H9 (cell line): ENCODE measurements at regions not wholly inside any gene's neighbourhood (a gene's known extent, or its start where the extent isn't known, plus 50 kb on each side); places are given as distances from the start of the nearest gene placed in this dataset.

Experiments
- DNase-seq: peaks from one replicate; pipeline ENCODE4 v3.0.0-alpha.2; 2017
- H2AFZ ChIP-seq: one replicate; pipeline ENCODE4 v1.6.1; 2013; ENCODE audit warnings: mild to moderate bottlenecking, low read length, control low read depth, moderate library complexity
- H2AK5ac ChIP-seq: 2 replicates; pipeline ENCODE4 v1.6.1; 2013; ENCODE audit warnings: low read length, control low read depth, mixed read lengths; ENCODE audit not compliant: insufficient read length
- H2BK120ac ChIP-seq: one replicate; pipeline ENCODE4 v1.6.1; 2013; ENCODE audit warnings: low read depth, mild to moderate bottlenecking, low read length, control low read depth, inconsistent platforms; ENCODE audit not compliant: poor library complexity, severe bottlenecking
- H2BK12ac ChIP-seq: 2 replicates; pipeline ENCODE4 v1.6.1; 2013; ENCODE audit warnings: low read length, control low read depth, mixed read lengths, low read depth; ENCODE audit not compliant: insufficient read length
- H2BK15ac ChIP-seq: 2 replicates; pipeline ENCODE4 v1.6.1; 2013; ENCODE audit warnings: low read depth, low read length, control low read depth
- H2BK20ac ChIP-seq: one replicate; pipeline ENCODE4 v1.6.1; 2013; ENCODE audit warnings: low read depth, mild to moderate bottlenecking, low read length, control low read depth, inconsistent platforms; ENCODE audit not compliant: poor library complexity, severe bottlenecking
- H2BK5ac ChIP-seq: 2 replicates; pipeline ENCODE4 v1.6.1; 2013; ENCODE audit warnings: low read length, control low read depth, mixed read lengths; ENCODE audit not compliant: insufficient read length
- H3K14ac ChIP-seq: 2 replicates; pipeline ENCODE4 v1.6.1; 2013; ENCODE audit warnings: low read length, control low read depth; ENCODE audit not compliant: insufficient read depth
- H3K18ac ChIP-seq: 2 replicates; pipeline ENCODE4 v1.6.1; 2013; ENCODE audit warnings: low read depth, mild to moderate bottlenecking, mixed read lengths, low read length, control low read depth; ENCODE audit not compliant: insufficient read length
- H3K23ac ChIP-seq: 2 replicates; pipeline ENCODE4 v1.6.1; 2013; ENCODE audit warnings: low read length, control low read depth, mixed read lengths, low read depth; ENCODE audit not compliant: insufficient read length
- H3K23me2 ChIP-seq: 2 replicates; pipeline ENCODE4 v1.6.1; 2013; ENCODE audit warnings: low read depth, mild to moderate bottlenecking, mixed read lengths, low read length, control low read depth; ENCODE audit not compliant: insufficient read length, poor library complexity, severe bottlenecking
- H3K27ac ChIP-seq: 2 replicates; pipeline ENCODE4 v1.5.1; 2013; ENCODE audit warnings: low read length, control low read depth, mixed read lengths, low read depth; ENCODE audit not compliant: insufficient read length
- H3K27me3 ChIP-seq: 2 replicates; pipeline ENCODE4 v1.6.1; 2013; ENCODE audit warnings: low read length, control low read depth, inconsistent platforms; ENCODE audit not compliant: insufficient read depth
- H3K4ac ChIP-seq: 2 replicates; pipeline ENCODE4 v1.6.1; 2013; ENCODE audit warnings: low read depth, mild to moderate bottlenecking, control low read depth, inconsistent platforms, low read length, moderate library complexity
- H3K4me1 ChIP-seq: 2 replicates; pipeline ENCODE4 v1.6.1; 2013; ENCODE audit warnings: low read length, control low read depth, inconsistent platforms; ENCODE audit not compliant: insufficient read depth
- H3K4me2 ChIP-seq: 2 replicates; pipeline ENCODE4 v1.6.1; 2013; ENCODE audit warnings: low read length, control low read depth, mixed read lengths; ENCODE audit not compliant: insufficient read length, insufficient read depth
- H3K56ac ChIP-seq: 2 replicates; pipeline ENCODE4 v1.6.1; 2013; ENCODE audit warnings: low read depth, mild to moderate bottlenecking, mixed read lengths, low read length, control low read depth; ENCODE audit not compliant: insufficient read length
- H3K79me1 ChIP-seq: 2 replicates; pipeline ENCODE4 v1.6.1; 2013; ENCODE audit warnings: low read depth, mild to moderate bottlenecking, moderate library complexity, low read length, control low read depth, inconsistent platforms; ENCODE audit not compliant: insufficient read depth, poor library complexity, severe bottlenecking
- H3K79me2 ChIP-seq: 2 replicates; pipeline ENCODE4 v1.6.1; 2013; ENCODE audit warnings: low read length, control low read depth, inconsistent platforms; ENCODE audit not compliant: insufficient read depth
- H3K9ac ChIP-seq: 2 replicates; pipeline ENCODE4 v1.6.1; 2013; ENCODE audit warnings: low read length, control low read depth, mixed read lengths; ENCODE audit not compliant: insufficient read length; ENCODE audit errors: extremely low read depth
- H3K9me3 ChIP-seq: one replicate; pipeline ENCODE4 v1.6.1; 2013; ENCODE audit warnings: low read depth, low read length, inconsistent platforms; ENCODE audit not compliant: control insufficient read depth
- H3T11ph ChIP-seq: one replicate; pipeline ENCODE4 v1.6.1; 2013; ENCODE audit warnings: mild to moderate bottlenecking, low read length, control low read depth, inconsistent platforms
- H4K20me1 ChIP-seq: one replicate; pipeline ENCODE4 v1.6.1; 2013; ENCODE audit not compliant: control insufficient read depth, insufficient read length, insufficient read depth
- H4K5ac ChIP-seq: 2 replicates; pipeline ENCODE4 v1.6.1; 2013; ENCODE audit warnings: low read depth, mild to moderate bottlenecking, mixed read lengths, low read length, control low read depth; ENCODE audit not compliant: insufficient read length
- H4K8ac ChIP-seq: replicated peaks from 2 replicates; pipeline ENCODE4 v1.6.1; 2013; ENCODE audit warnings: low read length, control low read depth, mixed read lengths, low read depth; ENCODE audit not compliant: insufficient read length
- H4K91ac ChIP-seq: 2 replicates; pipeline ENCODE4 v1.6.1; 2013; ENCODE audit warnings: low read depth, mild to moderate bottlenecking, moderate library complexity, mixed read lengths, low read length, control low read depth; ENCODE audit not compliant: insufficient read length
- H3K27ac Mint-ChIP-seq, 3 experiments: 2 replicates in 2 of 3; 3 replicates in 1 of 3; pipeline ENCODE4 v1.8.0; 2020 to 2021; ENCODE audit warnings: mixed read lengths in 3 of 3, mild to moderate bottlenecking in 1 of 3, moderate library complexity in 1 of 3
- H3K27me3 Mint-ChIP-seq: 2 replicates; pipeline ENCODE4 v1.8.0; 2021; ENCODE audit warnings: low read depth, mild to moderate bottlenecking, moderate library complexity, mixed read lengths
- H3K36me3 Mint-ChIP-seq, 3 experiments: 2 replicates in 2 of 3; 3 replicates in 1 of 3; pipeline ENCODE4 v1.8.0; 2020 to 2021; ENCODE audit warnings: low read depth in 3 of 3, mixed read lengths in 3 of 3; ENCODE audit not compliant: insufficient read depth in 1 of 3
- H3K4me1 Mint-ChIP-seq, 2 experiments: 2 replicates each; pipeline ENCODE4 v1.8.0; 2020; ENCODE audit warnings: mixed read lengths in 2 of 2
- H3K4me3 Mint-ChIP-seq, 2 experiments: 2 replicates in 1 of 2; 3 replicates in 1 of 2; pipeline ENCODE4 v1.8.0; 2020 to 2021; ENCODE audit warnings: mild to moderate bottlenecking in 2 of 2, mixed read lengths in 2 of 2, moderate library complexity in 1 of 2
- H3K9me3 Mint-ChIP-seq, 2 experiments: 2 replicates in 1 of 2; 3 replicates in 1 of 2; pipeline ENCODE4 v1.8.0; 2020; ENCODE audit warnings: mild to moderate bottlenecking in 2 of 2, mixed read lengths in 2 of 2, moderate library complexity in 1 of 2
- CTCF ChIP-seq: fragments of 200-600 bp; sonication (generic); conservative IDR thresholded peaks from 3 replicates; pipeline ENCODE4 v1.8.0; 2021; ENCODE audit warnings: antibody characterized with exemption, mild to moderate bottlenecking
- WGBS: extraction: QIAGEN DNeasy Blood & Tissue Kit; methylation state at CpG from one replicate; pipeline ENCODE4 v1.1.7; 2013; ENCODE audit warnings: missing lambda C conversion rate, low lambda C conversion rate, mixed read lengths; ENCODE audit not compliant: insufficient read length; ENCODE audit errors: extremely low coverage; 5-methylcytosine and 5-hydroxymethylcytosine counted together

GRCh38 chr9:113653746-113654604 is 190.4 kb downstream of the RGS3 start:
- H2BK5ac ChIP-seq = no peak overlapping the region
- no peak overlapping the region for H3K4me2 ChIP-seq
- no CpG with 5 or more reads among the region's 11 CpGs for WGBS
- H4K20me1 ChIP-seq = no peaks in the 10 kb centered on the region
- no peak overlapping the region for H3T11ph ChIP-seq
- no peak overlapping the region for H2BK12ac ChIP-seq
- H3K23ac ChIP-seq = no peak overlapping the region
- H3K9ac ChIP-seq = no peak overlapping the region
- H4K5ac ChIP-seq = no peak overlapping the region
- no peaks in the 10 kb centered on the region for H3K27me3 ChIP-seq
- H2BK120ac ChIP-seq = no peak overlapping the region
- no peak overlapping the region for H3K14ac ChIP-seq
- H3K4ac ChIP-seq = no peak overlapping the region
- no peak overlapping the region for H3K56ac ChIP-seq
- no peaks in the 10 kb centered on the region for H3K79me1 ChIP-seq
- H3K9me3 Mint-ChIP-seq = no peaks in the 10 kb centered on the region
- no peak overlapping the region for H2AK5ac ChIP-seq
- H3K4me1 Mint-ChIP-seq = peaks cover 22 to 43% of the 10 kb centered on the region in 2 experiments
- no peak overlapping the region for H2BK20ac ChIP-seq
- no peak for DNase-seq
- H3K18ac ChIP-seq = no peak overlapping the region
- H3K4me3 Mint-ChIP-seq = no peak overlapping the region
- TF ChIP-seq CTCF = no peak
- H3K27me3 Mint-ChIP-seq = no peaks in the 10 kb centered on the region
- no peak overlapping the region for H4K91ac ChIP-seq
- no peaks in the 10 kb centered on the region for H3K79me2 ChIP-seq
- H4K8ac ChIP-seq = no peak overlapping the region
- no peaks in the 10 kb centered on the region for H3K36me3 Mint-ChIP-seq
- H2BK15ac ChIP-seq = no peak overlapping the region
- H3K23me2 ChIP-seq = no peaks in the 10 kb centered on the region
- H2AFZ ChIP-seq = no peak overlapping the region
- peaks cover 7% of the 10 kb centered on the region; the same call in 1 of the 2 replicates for H3K4me1 ChIP-seq
- H3K9me3 ChIP-seq = no peaks in the 10 kb centered on the region
- no peak overlapping the region for H3K27ac ChIP-seq
- no peak overlapping the region for H3K27ac Mint-ChIP-seq
